Duodenal mucosa (tissue), 2 donors: ENCODE measurements at regions not wholly inside any gene's neighbourhood (a gene's known extent, or its start where the extent isn't known, plus 50 kb on each side); places are given as distances from the start of the nearest gene placed in this dataset.

Source experiments
- H3K27ac ChIP-seq: one replicate; pipeline ENCODE4 v1.7.0; 2013; ENCODE audit warnings: low read depth, low read length
- H3K27me3 ChIP-seq, 2 donors: one replicate each; pipeline ENCODE4 v1.7.0; 2013; ENCODE audit warnings: low read length in 2 of 2, control low read depth in 1 of 2; ENCODE audit not compliant: insufficient read depth in 2 of 2, control insufficient read depth in 1 of 2
- H3K36me3 ChIP-seq, 2 donors: one replicate each; pipeline ENCODE4 v1.7.0; 2013; ENCODE audit warnings: low read length in 2 of 2, control low read depth in 1 of 2; ENCODE audit not compliant: insufficient read depth in 2 of 2, control insufficient read depth in 1 of 2
- H3K4me1 ChIP-seq, 2 donors: one replicate each; pipeline ENCODE4 v1.7.0; 2013; ENCODE audit warnings: low read length in 2 of 2, control low read depth in 1 of 2; ENCODE audit not compliant: insufficient read depth in 2 of 2, control insufficient read depth in 1 of 2
- H3K4me3 ChIP-seq, 2 donors: one replicate each; pipeline ENCODE4 v1.7.0; 2013; ENCODE audit warnings: low read length in 2 of 2, low read depth in 1 of 2
- H3K9ac ChIP-seq, 2 donors: one replicate each; pipeline ENCODE4 v1.7.0; 2013; ENCODE audit warnings: low read length in 2 of 2, low read depth in 1 of 2
- H3K9me3 ChIP-seq, 2 donors: one replicate each; pipeline ENCODE4 v1.7.0; 2013; ENCODE audit warnings: low read length in 2 of 2, control low read depth in 1 of 2; ENCODE audit not compliant: control insufficient read depth in 1 of 2

GRCh38 chr7:124462249-124462648 is 303.3 kb downstream of the GPR37 start:
- H3K9ac ChIP-seq = no peak overlapping the region
- H3K27me3 ChIP-seq = no peaks in the 10 kb centered on the region
- H3K27ac ChIP-seq = no peak overlapping the region
- no peak overlapping the region for H3K4me3 ChIP-seq
- H3K36me3 ChIP-seq = no peaks in the 10 kb centered on the region
- H3K9me3 ChIP-seq = no peaks in the 10 kb centered on the region
- H3K4me1 ChIP-seq = no peaks in the 10 kb centered on the region

GRCh38 chr7:124460555-124460954 is 305.0 kb downstream of the GPR37 start:
- Histone ChIP-seq H3K27me3 (no peaks in the 10 kb centered on the region), H3K27ac (no peak overlapping the region), H3K9ac (no peak overlapping the region), H3K4me1 (no peaks in the 10 kb centered on the region), H3K4me3 (no peak overlapping the region), H3K36me3 (no peaks in the 10 kb centered on the region), H3K9me3 (no peaks in the 10 kb centered on the region)

GRCh38 chr7:124460056-124460450 is 305.5 kb downstream of the GPR37 start:
- Histone ChIP-seq H3K4me3 (no peak overlapping the region), H3K36me3 (no peaks in the 10 kb centered on the region), H3K9ac (no peak overlapping the region), H3K27ac (no peak overlapping the region), H3K9me3 (no peaks in the 10 kb centered on the region), H3K27me3 (no peaks in the 10 kb centered on the region), H3K4me1 (no peaks in the 10 kb centered on the region)

GRCh38 chr7:124459101-124460055 is 306.2 kb downstream of the GPR37 start:
- H3K9me3 ChIP-seq = no peaks in the 10 kb centered on the region
- no peak overlapping the region for H3K4me3 ChIP-seq
- H3K27me3 ChIP-seq = no peaks in the 10 kb centered on the region
- no peak overlapping the region for H3K27ac ChIP-seq
- H3K36me3 ChIP-seq = no peaks in the 10 kb centered on the region
- H3K9ac ChIP-seq = no peak overlapping the region
- H3K4me1 ChIP-seq = no peaks in the 10 kb centered on the region

GRCh38 chr7:124457841-124458240 is 307.8 kb downstream of the GPR37 start:
- Histone ChIP-seq H3K9me3 (no peaks in the 10 kb centered on the region), H3K4me1 (no peaks in the 10 kb centered on the region), H3K4me3 (no peak overlapping the region), H3K27me3 (no peaks in the 10 kb centered on the region), H3K27ac (no peak overlapping the region), H3K9ac (no peak overlapping the region), H3K36me3 (no peaks in the 10 kb centered on the region)

- Histone ChIP-seq H3K27me3 (no peaks in the 10 kb centered on the region), H3K9me3 (no peaks in the 10 kb centered on the region), H3K4me3 (no peak overlapping the region), H3K9ac (no peak overlapping the region), H3K4me1 (no peaks in the 10 kb centered on the region), H3K27ac (no peak overlapping the region), H3K36me3 (no peaks in the 10 kb centered on the region)
Observed at GRCh38 chr7:124456286-124456685, 309.3 kb downstream of the GPR37 start.

- Histone ChIP-seq H3K9me3 (no peaks in the 10 kb centered on the region), H3K36me3 (no peaks in the 10 kb centered on the region), H3K27ac (no peak overlapping the region), H3K27me3 (no peaks in the 10 kb centered on the region), H3K4me1 (no peaks in the 10 kb centered on the region), H3K9ac (no peak overlapping the region), H3K4me3 (no peak overlapping the region)
Observed at GRCh38 chr7:124452186-124452585, 313.4 kb downstream of the GPR37 start.

- no peaks in the 10 kb centered on the region for H3K9me3 ChIP-seq
- no peak overlapping the region for H3K27ac ChIP-seq
- H3K4me1 ChIP-seq = no peaks in the 10 kb centered on the region
- no peaks in the 10 kb centered on the region for H3K36me3 ChIP-seq
- H3K27me3 ChIP-seq = no peaks in the 10 kb centered on the region
- H3K9ac ChIP-seq = no peak overlapping the region
- no peak overlapping the region for H3K4me3 ChIP-seq
Observed at GRCh38 chr7:124449896-124450295, 315.7 kb downstream of the GPR37 start.

- Histone ChIP-seq H3K4me3 (no peak overlapping the region), H3K4me1 (no peaks in the 10 kb centered on the region), H3K9me3 (no peaks in the 10 kb centered on the region), H3K36me3 (no peaks in the 10 kb centered on the region), H3K27ac (no peak overlapping the region), H3K27me3 (no peaks in the 10 kb centered on the region), H3K9ac (no peak overlapping the region)
Observed at GRCh38 chr7:124444696-124445480, 320.7 kb downstream of the GPR37 start.

GRCh38 chr7:124443762-124444161 is 321.8 kb downstream of the GPR37 start:
- H3K36me3 ChIP-seq = no peaks in the 10 kb centered on the region
- H3K9me3 ChIP-seq = no peaks in the 10 kb centered on the region
- H3K4me1 ChIP-seq = no peaks in the 10 kb centered on the region
- no peaks in the 10 kb centered on the region for H3K27me3 ChIP-seq
- H3K27ac ChIP-seq = no peak overlapping the region
- H3K9ac ChIP-seq = no peak overlapping the region
- H3K4me3 ChIP-seq = no peak overlapping the region
